GM21576 (cell line): ENCODE measurements at regions not wholly inside any gene's neighbourhood (a gene's known extent, or its start where the extent isn't known, plus 50 kb on each side); places are given as distances from the start of the nearest gene placed in this dataset.

ENCODE experiments used
- ATAC-seq: cut with Tn5 transposase; IDR thresholded peaks from one replicate; pipeline ENCODE4 v1.9.1; 2021; ENCODE audit warnings: mild to moderate bottlenecking, moderate library complexity; ENCODE audit not compliant: unreplicated experiment

DNA sequence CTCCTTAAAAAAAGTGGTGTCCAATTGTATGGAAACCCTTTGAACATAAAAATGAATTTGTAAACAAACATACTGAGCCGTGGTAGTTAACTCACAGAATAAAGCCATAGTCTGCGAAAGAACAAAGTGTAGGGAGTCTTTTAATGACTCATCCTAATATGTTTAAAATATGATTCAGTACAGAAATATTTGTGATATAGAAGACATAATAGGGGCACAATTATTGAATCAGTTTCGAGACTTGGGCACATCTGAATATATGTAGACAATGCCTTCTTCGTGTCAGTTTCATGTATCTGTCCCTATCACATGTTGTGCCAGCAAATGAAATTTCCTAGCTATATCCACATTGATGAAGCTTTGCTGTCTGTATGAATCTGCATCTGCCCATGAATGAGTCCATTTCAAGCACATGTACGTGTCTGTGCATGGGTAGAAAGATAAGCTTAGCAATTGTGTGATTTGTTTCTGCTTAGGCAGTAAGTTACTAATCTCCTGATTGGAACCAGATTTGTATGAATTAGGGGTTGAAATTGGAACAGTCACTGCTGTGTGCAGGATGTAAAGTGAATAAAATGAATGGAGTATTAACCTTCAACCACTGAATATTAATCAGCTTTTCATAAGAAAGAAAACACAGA, 112.5 kb upstream of the SOX9 start:
- ATAC-seq = no peak

DNA sequence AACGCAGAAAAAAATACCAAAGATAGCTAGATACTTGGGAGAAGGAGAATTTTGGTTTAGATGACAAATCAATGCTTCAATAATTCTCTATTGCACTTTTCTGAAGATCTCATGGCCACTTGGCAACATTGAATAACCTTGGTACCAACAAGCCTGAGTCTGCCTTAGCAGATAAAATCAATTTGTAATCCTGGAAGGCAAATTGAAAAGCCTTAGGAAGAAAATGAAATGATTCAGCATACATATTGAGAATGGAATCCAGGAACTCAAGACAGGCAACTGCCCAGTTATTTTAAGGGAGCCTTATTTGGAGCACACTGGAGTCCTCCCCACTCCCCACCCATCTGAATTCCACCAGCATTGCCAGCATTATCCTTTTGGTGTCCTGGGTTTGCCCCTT, 109.3 kb upstream of the SOX9 start:
- no peak for ATAC-seq

DNA sequence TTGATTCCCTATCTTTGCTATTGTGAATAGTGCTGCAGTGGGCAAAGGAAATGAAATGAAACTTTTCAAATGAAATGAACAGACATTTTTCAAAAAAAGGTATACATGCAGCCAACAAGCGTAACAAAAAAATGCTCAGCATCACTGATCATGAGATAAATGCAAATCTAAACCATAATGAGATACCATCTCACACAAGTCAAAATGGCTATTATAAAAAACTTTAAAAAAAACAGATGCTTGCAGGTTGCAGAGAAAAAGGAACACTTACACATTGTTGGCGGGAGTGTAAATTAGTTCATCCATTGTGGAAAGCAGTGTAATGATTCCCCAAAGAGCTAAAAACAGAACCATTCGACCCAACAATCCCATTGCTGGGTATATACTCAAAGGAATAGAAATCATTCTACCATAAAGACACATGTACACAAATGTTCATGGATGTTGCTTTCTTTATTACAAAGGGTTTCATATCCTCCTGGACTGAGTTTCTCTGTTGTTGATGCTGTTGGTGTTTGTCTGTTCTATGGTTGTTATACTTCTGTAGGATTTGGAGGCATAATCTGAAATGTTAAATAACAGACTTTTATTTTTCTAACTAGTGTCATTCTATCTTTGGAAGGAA, 99.3 kb upstream of the SOX9 start:
- ATAC-seq = no peak

- no peak for ATAC-seq
These were observed 98.2 kb upstream of the SOX9 start for GRCh38 chr17:72022328-72023275.

GRCh38 chr17:72024457-72024856, 96.4 kb upstream of the SOX9 start:
- no peak for ATAC-seq

DNA sequence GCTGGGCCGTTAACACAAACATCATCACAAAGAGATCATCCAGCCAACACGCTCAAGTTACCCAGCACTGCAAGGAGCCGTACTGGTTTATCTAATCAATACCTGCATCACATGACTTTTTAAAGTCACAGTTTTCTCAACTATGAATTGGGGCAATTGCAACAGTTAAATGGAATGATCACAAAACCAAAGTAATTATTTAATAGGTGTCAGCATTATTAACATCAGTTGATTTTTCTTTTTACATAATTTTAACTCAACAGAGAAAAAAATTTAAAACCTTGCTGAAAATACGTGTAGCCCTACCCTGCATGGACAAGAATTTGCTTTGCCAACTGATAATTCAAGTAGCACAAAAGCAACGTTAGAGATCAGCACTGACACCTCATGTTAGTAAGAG, 95.7 kb upstream of the SOX9 start:
- no peak for ATAC-seq

DNA sequence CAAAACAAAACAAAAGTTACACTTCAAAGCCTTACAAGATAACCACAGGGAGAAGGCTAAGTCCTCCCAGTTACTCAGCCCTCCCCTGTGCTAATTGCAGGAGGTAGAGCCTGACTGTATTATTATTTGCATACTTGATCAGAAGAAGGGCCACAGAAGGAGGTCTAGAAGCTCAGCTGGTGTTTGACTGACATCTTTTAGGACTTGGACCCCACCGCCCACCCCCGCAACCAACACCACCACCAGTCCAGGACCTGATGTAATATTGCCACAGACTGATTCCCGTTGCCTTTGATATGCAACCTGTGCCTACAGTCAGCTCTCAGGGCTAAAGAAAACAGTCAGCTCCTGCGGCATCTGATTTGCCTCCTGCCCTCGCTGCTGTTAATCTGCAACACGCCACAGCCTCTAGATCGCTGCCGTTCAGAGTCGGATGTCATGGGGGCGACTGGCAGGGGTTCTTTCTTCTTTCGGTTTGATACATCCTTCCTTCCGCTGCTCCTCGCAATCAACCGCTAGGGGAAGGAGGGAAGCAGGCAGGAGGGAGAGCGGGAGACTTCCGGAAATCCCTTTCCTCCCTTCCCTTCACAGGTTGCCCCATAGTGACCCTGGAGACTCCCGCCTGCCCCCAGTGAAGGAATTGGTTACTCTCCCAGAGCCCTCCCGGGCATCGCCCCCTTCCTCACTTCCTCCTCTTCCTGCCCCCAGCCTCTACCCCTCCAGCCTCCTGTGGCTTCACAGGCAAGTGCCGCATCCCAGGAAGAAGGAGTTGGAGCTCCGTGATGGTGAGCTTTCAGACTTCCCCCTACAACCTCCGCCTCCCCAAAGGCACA, 90.5 kb upstream of the SOX9 start:
- ATAC-seq = peak; percentile 59

- ATAC-seq = no peak
These were observed 89.5 kb upstream of the SOX9 start for GRCh38 chr17:72031219-72031884.

DNA sequence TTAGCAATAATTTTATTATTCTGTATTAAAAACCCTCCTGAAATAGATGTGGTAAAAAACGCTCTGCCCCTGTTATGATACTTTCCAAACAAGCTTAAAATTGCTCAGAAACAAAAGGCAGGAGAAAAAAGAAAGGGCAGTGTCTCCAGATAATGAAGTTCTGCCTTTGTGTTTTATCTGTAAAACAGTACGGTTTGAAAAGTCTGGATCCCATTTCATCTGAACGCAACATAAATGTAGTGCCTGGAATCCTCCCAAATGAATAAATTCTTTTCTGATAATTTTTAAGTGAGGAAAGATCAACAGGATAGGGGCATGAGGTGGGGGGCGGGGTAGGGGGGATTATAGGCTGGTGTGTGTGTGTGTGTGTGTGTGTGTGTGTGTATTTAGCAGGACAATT, 87.5 kb upstream of the SOX9 start:
- ATAC-seq = no peak

DNA sequence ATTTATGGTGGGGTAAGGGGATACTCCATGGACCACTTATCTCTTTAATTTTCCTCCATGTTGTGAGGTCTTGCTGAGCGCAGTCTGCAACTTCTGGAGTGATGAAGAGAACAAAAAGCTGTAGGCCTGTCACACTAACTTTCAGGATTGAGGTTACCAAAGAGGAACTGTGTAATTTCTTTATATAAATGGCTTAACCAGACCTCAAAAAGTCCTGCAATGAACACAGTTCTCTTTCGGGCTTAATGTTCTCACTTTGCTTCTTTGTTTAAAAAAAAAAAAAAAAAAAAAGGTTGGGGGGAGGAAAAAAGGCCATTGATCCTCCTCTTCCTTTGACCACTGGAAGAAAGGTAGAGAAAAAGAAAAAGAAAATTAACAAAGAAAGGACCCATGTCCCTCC, 86.8 kb upstream of the SOX9 start:
- no peak for ATAC-seq

GRCh38 chr17:72038427-72038826, 82.4 kb upstream of the SOX9 start:
- ATAC-seq = no peak

DNA sequence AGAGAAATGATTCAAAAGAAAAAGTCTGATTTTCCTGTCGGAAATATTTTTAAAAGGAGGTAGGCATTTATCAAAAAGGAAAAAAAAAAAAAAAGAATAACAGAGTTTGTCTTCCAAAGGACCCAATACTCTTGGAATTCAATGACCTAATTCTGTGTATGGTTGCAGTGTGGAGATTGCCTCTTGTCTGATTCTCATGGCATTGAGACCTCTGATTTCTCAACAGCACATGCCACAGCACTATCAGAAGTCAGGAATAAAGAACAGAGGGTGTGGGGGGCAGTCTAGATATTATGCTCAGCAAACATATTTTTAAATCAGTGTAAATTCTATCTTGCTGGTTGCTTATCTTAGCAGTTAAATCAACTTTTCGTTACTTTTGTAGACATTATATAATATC, 81.3 kb upstream of the SOX9 start:
- no peak for ATAC-seq

DNA sequence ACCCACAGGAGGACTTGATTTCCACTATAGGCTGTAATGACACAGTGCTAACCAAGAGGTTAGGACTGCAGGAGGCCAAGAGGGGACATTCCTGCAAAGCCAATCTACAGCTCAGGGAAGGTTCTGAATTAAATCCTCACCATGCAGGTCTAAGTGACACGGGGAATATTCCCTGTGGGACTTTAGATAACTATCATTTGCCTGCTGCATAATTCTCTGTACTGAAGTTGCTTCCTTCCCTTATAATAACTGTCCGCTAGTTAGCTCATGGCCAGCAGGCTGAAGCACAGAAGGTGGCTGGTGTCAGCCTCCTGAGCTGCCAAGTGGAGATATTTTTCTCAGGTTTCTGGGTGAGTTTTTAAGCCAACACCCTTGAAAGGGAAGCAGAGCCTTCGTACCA, 74.6 kb upstream of the SOX9 start:
- no peak for ATAC-seq

DNA sequence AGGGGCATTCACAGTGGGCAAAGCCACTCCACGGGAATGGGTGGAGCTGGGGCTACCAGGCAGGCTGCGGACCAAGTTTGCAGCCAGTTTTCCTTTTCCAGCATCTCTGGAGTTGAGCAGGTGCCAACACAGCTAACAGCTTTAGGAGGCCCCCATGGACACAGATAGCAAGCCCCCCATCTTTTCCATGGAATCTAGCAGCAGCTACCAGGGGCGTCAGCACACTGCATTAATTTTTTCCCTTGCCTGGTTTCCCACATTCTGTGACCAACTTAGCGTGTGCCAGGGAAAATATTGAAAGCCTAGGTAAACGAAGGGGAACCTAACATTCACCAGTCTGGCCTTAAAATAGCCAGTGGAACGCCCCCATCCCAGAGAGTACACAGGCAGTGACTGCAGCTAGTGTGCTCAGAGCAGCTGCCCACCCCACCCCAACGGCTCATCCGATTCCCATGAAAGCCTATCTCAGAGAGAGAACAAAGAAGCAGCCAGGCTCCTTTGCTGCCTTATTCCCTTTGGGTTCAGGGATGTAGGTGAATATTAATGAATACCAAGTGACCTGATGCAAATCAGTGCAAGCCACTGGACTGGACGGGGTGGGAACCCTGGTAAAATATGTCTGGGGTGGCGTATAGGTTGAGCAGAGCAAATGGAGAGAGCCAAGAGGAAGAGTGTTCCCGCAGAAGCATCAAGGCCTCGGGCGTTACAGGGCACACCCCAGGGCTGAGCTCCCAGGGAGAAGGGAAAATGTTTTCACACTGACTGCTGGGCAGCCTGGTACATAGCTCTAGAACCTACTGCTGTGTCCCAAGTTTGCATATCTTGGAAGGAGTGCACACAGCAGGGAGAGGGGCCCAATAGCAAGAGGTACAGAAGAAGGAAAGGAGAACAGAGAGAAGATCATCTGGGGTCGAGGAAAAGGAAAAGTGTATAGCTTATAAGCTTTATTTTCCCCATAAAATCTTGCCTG, 73.9 kb upstream of the SOX9 start:
- no peak for ATAC-seq

GRCh38 chr17:72049914-72050313, 70.9 kb upstream of the SOX9 start:
- ATAC-seq = no peak

DNA sequence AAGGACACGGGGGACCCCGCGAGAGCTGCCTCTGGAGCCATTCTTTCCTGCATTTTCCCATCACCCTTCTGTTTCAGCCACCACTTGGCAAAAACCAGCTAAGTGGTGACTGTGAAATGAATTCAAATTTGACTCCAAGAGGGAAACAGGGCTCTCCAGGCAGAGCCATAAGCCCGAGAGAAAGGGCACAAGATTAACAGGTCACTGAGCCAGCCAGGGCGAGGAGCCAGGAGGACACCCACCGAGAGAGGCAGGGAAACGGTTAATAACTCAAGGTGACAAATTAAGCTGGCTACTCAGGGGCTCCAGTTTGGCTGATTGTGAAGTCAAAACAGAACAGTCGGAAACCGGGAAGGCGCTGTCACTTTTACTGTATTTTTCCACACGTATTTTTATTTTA, 67.8 kb upstream of the SOX9 start:
- ATAC-seq = no peak

- ATAC-seq = no peak
These were observed 67.4 kb upstream of the SOX9 start for GRCh38 chr17:72053449-72053848.

DNA sequence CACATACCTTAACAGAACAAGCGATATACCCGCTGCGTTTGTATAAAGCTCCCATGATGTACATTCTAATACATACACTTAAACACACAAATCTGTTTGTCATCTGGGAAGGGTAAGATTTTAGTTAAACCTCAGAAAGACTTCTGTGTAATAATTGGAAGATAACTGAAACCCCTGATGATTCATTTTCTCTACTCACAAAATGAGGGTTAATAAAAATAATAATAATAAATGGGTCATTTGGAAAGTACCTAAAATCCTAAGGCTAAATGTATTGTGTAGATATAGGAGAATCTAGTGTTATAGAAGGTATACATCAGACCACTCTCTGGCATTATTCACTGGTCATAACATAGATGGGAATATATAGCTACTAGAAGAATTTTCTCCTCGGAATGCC, 64.7 kb upstream of the SOX9 start:
- ATAC-seq = no peak

DNA sequence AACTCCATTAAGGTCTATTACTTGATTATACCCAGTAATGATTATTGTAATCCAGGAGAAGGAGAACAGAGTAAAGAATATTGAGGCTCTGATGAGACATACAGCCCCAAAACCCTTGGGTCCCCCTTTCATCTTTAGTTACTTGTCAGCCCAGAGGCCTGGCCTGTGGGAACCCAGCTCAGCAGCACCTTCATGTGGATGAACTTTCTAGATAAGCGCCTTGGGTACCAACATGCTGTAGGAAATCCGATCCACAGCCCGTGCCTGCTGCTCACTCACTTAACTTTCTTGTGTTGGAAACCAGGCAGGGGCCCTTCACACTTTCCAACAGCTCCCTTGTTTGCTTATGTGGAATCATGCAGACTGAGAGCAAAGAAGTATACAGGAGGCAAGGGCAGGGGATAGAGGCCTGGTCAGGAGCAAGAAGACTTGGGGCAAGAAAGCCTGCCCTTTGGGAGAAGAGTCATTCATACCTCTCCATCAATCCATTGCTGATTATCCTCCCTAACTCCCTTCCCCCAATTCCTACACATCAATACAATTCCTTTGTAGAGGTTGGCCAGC, 64.0 kb upstream of the SOX9 start:
- no peak for ATAC-seq
